ENCODE measurements at regions not wholly inside any gene's neighbourhood (a gene's known extent, or its start where the extent isn't known, plus 50 kb on each side); places are given as distances from the start of the nearest gene placed in this dataset.

- TF ChIP-seq CTCF (IDR thresholded peaks at IDR 0.05; ENCODE audit: low read length), result no peak
- TF ChIP-seq EZH2 (IDR thresholded peaks at IDR 0.05; ENCODE audit: borderline replicate concordance, low read length), result no peak
Observed at GRCh38 chr7:49264530-49264929, 340.2 kb downstream of the CDC14C start.

All from OCI-LY1 (cell line).